VCaP (cell line): ENCODE measurements at regions not wholly inside any gene's neighbourhood (a gene's known extent, or its start where the extent isn't known, plus 50 kb on each side); places are given as distances from the start of the nearest gene placed in this dataset.
A peak's percentile ranks its signal among the peaks of the same experiment; 100 is the strongest.

Source experiments
- H3K27ac ChIP-seq: fragments of 450-650 bp; 2 replicates; pipeline ENCODE4 v1.5.1; 2017
- TF ChIP-seq, protein P1 (sequence below): fragments of 450-650 bp; conservative IDR thresholded peaks from 2 replicates; pipeline ENCODE4 v1.5.1; 2017; ENCODE audit warnings: mild to moderate bottlenecking, moderate library complexity

DNA sequence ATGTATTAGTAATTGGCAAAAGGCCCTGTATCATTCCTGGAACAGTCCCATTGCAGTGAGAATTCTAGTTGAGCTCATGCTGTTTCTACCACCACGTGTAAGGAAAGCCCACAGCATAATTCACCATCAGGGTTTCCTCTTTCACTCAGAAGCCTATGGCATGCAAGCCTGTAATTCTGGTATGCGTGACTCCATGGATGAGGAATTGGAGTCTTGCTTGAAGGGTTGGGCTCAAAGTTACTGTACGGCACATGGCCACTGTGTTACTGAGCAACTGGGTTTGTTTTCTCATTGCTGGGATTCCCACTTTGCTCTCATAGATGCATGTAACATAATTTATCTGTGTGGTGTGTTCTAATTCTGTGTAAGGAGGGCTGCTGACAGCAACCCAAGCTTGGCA lies 132.3 kb upstream of the NR3C2 start:
- TF ChIP-seq, protein P1, sequence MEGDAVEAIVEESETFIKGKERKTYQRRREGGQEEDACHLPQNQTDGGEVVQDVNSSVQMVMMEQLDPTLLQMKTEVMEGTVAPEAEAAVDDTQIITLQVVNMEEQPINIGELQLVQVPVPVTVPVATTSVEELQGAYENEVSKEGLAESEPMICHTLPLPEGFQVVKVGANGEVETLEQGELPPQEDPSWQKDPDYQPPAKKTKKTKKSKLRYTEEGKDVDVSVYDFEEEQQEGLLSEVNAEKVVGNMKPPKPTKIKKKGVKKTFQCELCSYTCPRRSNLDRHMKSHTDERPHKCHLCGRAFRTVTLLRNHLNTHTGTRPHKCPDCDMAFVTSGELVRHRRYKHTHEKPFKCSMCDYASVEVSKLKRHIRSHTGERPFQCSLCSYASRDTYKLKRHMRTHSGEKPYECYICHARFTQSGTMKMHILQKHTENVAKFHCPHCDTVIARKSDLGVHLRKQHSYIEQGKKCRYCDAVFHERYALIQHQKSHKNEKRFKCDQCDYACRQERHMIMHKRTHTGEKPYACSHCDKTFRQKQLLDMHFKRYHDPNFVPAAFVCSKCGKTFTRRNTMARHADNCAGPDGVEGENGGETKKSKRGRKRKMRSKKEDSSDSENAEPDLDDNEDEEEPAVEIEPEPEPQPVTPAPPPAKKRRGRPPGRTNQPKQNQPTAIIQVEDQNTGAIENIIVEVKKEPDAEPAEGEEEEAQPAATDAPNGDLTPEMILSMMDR = no peak
- no peak overlapping the region for H3K27ac ChIP-seq

DNA sequence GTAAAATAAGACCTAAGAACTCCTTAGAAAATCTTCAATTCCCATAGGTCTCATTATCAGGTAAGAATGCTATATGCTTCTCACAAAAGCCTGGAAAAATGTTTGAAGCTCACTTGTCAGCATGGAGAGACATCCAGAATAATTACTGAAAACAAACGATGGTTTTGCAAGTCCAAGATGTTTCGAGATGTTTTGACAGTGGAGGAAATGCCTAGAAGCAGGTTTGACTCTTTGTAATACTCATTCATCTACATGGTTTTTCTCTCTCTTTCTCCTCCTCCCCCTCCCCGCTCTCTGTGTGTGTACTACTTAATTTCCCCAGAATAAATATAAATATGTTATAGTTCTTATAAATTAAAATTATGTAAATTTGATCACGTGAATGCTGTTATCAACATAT lies 131.9 kb upstream of the NR3C2 start:
- no peak overlapping the region for H3K27ac ChIP-seq
- TF ChIP-seq, protein P1 = no peak

DNA sequence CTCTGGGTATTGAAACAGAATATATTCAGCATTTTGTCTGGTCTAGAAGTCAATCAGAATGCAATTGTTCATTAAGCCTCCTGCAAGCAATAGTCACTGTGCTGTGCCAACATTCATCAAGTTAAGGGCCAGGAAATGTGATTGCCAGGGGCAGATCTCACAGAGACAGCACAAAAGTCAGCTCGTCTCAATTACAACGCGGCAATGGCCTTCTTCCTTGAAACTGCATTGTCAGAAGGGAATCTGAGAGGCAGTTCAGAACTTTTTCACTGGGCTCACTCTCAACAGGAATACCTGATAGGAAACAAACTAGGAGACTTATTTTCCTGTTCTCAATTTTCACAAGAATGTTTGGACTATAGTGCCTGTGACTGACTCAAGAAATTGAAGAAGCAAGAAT lies 131.1 kb upstream of the NR3C2 start:
- H3K27ac ChIP-seq = no peak overlapping the region
- TF ChIP-seq, protein P1 = no peak

DNA sequence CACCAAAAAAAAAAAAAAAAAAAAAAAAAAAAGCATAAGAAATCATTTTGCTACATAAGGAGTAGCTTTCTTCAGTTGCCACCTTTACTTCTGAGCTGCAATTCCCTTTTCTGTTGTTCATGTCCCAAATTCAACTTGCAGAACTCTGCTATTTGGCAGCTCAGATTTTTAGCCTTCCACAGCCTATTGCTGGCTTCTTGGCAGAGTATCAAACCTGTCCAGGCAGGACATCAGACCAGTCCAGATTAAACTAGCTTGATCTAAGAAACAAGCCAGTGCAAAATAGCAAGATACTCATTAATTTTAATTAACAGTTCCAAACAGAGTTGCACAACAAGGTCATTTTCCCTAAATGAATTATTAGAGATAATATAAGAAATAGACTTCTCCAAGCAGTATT lies 123.6 kb upstream of the NR3C2 start:
- TF ChIP-seq, protein P1 = no peak
- no peak overlapping the region for H3K27ac ChIP-seq

DNA sequence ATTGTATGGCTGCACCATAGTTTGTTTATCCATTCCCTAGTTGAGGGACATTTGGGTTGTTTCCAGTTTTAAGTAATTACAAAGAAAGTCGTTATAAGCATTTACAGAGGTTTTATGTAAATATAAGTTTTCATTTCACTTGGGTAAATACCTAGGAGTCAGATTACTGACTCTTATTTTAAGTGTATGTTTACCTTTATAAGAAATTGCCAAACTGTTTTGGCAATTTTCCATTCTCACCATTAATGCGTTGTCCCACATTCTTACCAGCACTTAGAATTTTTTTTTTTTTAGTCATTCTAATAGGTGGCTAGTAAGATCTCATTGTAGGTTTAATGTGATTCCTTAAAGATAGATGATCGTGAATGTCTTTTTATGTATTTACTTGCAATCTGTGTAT lies 121.5 kb upstream of the NR3C2 start:
- H3K27ac ChIP-seq = no peak overlapping the region
- TF ChIP-seq, protein P1 = no peak

DNA sequence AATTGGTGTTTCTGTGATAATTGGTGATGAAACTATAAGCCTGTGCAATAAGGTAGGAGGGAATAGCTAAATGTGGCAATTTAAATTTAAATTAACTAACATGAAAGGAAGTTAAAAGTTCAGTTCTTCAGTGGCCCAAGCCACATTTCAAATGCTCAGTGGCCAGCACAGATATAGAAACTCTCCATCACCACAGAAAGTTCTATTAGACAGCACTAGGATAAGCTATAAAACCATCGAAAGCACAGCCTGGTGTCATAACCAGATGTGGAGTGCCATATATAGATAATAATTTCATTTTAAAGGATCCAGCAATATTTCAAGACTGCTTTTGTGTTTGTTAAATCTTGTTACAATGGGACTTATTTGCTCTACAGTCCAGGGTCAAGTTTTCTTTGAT lies 119.3 kb upstream of the NR3C2 start:
- no peak overlapping the region for H3K27ac ChIP-seq
- TF ChIP-seq, protein P1 = no peak

DNA sequence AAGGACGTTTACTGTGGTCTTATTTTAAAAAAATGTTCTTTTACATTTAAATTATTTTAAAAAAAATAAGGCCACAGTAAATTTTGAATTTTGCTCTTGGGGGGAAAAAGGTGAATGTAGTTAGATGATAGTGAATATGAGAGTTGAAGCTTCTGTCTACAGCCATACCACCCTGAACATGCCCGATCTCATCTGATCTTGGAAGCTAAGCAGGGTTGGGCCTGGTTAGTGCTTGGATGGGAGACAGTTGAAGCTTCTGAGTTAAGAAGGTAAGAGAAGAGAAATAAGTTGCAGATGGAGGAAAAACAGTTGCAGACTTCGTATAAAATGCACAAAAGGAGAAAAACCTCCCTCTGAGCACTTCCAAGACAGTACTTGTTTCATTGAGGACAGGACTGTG lies 115.6 kb upstream of the NR3C2 start:
- no peak overlapping the region for H3K27ac ChIP-seq
- TF ChIP-seq, protein P1 = no peak

DNA sequence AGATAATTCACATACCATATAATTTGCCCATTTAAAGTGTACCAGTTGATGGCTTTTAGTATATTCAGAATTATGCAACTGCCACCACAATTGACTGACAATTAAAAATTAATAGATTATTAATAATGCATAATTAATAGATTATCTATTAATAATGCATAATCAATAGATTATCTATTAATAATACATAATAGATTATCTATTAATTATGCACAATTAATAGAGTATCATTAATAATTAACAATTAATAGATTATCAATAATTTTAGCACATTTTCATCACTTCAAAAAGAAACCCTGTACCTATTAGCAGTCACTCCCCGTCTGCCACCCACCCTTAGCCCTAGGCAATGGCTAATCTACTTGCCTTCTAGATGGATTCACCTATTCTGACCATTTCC lies 108.6 kb upstream of the NR3C2 start:
- peak overlapping the region; percentile 37; the same call in 1 of the 2 replicates for H3K27ac ChIP-seq
- TF ChIP-seq, protein P1 = no peak
